SU-DHL-6 (cell line): ENCODE measurements at regions not wholly inside any gene's neighbourhood (a gene's known extent, or its start where the extent isn't known, plus 50 kb on each side); places are given as distances from the start of the nearest gene placed in this dataset.
A peak's percentile ranks its signal among the peaks of the same experiment; 100 is the strongest.

Experiments used
- H2AFZ ChIP-seq: fragments of 200-600 bp; sonication (generic); 2 replicates; pipeline ENCODE4 v1.6.1; 2014; ENCODE audit warnings: low read depth, mild to moderate bottlenecking, moderate library complexity, mixed read lengths, antibody characterized with exemption, low read length; ENCODE audit not compliant: severe bottlenecking
- H3F3A ChIP-seq: fragments of 200-600 bp; shearing (Covaris generic); 2 replicates; pipeline ENCODE4 v1.6.0; 2016; ENCODE audit warnings: antibody characterized with exemption, mild to moderate bottlenecking; ENCODE audit not compliant: insufficient read depth
- H3K27ac ChIP-seq: fragments of 200-600 bp; sonication (generic); 2 replicates; pipeline ENCODE4 v1.5.1; 2016; ENCODE audit warnings: low read depth, mild to moderate bottlenecking, low read length, moderate library complexity, mixed read lengths
- H3K27me3 ChIP-seq: fragments of 200-600 bp; sonication (generic), shearing (Covaris generic); 2 replicates; pipeline ENCODE4 v1.6.0; 2014; ENCODE audit warnings: mild to moderate bottlenecking, low read length
- H3K36me3 ChIP-seq: fragments of 200-600 bp; sonication (generic); 2 replicates; pipeline ENCODE4 v1.6.1; 2014; ENCODE audit warnings: mild to moderate bottlenecking, low read length, mixed read lengths
- H3K4me2 ChIP-seq: fragments of 300-600, 200-600 bp; shearing (Covaris generic), sonication (generic); 2 replicates; pipeline ENCODE4 v1.6.0; 2014; ENCODE audit warnings: low read length, low read depth, mild to moderate bottlenecking; ENCODE audit not compliant: poor library complexity, severe bottlenecking
- H3K4me3 ChIP-seq: fragments of 200-600 bp; sonication (generic); 2 replicates; pipeline ENCODE4 v1.5.1; 2014; ENCODE audit warnings: antibody characterized with exemption, low read length, mild to moderate bottlenecking, mixed read lengths; ENCODE audit not compliant: insufficient read depth, poor library complexity, severe bottlenecking
- H3K79me2 ChIP-seq: fragments of 200-600 bp; sonication (generic); 2 replicates; pipeline ENCODE4 v1.6.1; 2014; ENCODE audit warnings: mild to moderate bottlenecking, low read length, moderate library complexity; ENCODE audit not compliant: insufficient read depth
- H3K9ac ChIP-seq: fragments of 200-600 bp; sonication (generic); 2 replicates; pipeline ENCODE4 v1.7.0; 2014; ENCODE audit warnings: mild to moderate bottlenecking, low read length
- H3K9me2 ChIP-seq: fragments of 200-600 bp; sonication (generic); replicated peaks from 2 replicates; pipeline ENCODE4 v1.6.1; 2014; ENCODE audit warnings: low read length; ENCODE audit not compliant: insufficient read depth
- H3K9me3 ChIP-seq: fragments of 200-600 bp; sonication (generic); 2 replicates; pipeline ENCODE4 v1.6.1; 2014; ENCODE audit warnings: low read length, mixed read lengths; ENCODE audit not compliant: insufficient read depth
- H4K20me1 ChIP-seq: fragments of 200-600 bp; sonication (generic); 2 replicates; pipeline ENCODE4 v1.6.1; 2014; ENCODE audit warnings: low read depth, mild to moderate bottlenecking, antibody characterized with exemption, low read length, moderate library complexity, mixed read lengths
- EZH2phosphoT487 ChIP-seq: fragments of 200-600 bp; sonication (generic), shearing (Covaris generic); conservative IDR thresholded peaks from 2 replicates; pipeline ENCODE4 v1.6.1; 2018; ENCODE audit warnings: mild to moderate bottlenecking, antibody characterized with exemption, low read length, moderate library complexity, mixed read lengths
- TF ChIP-seq, protein P1 (sequence below): fragments of 200-600 bp; sonication (generic); IDR thresholded peaks from one replicate; pipeline ENCODE4 v1.5.1; 2017; ENCODE audit warnings: antibody characterized with exemption, mild to moderate bottlenecking, low read length, moderate library complexity; ENCODE audit not compliant: insufficient read depth, poor library complexity, severe bottlenecking

DNA sequence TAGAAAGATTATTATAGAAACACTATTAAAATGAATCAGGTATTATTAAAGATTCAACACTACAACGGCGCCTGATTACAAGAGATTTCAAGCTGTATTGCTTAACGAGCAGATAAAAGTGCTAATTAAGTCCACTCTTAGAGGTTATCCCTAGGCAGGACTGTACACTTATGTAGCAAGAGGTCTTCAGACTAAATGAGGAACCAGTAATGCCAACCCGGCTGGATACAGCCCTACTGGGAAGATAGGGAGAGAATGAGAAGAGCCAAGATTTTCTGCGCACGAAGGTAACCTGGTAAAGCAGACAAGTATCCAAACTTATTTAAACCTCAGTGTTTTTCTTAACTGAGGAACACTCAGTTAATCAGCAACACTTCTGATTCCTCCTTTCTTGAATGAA is 115.7 kb upstream of the HIVEP3 start:
- Histone ChIP-seq H2AFZ (no peak overlapping the region), H3K79me2 (no peaks in the 10 kb centered on the region), H3K36me3 (no peaks in the 10 kb centered on the region), H3K9me2 (no peaks in the 10 kb centered on the region), H3K27ac (no peak overlapping the region), H3K27me3 (no peaks in the 10 kb centered on the region), H3K4me2 (peak overlapping the region; percentile 53), H4K20me1 (no peaks in the 10 kb centered on the region), H3F3A (no peaks in the 10 kb centered on the region), H3K9ac (no peak overlapping the region), H3K4me3 (no peak overlapping the region), H3K9me3 (no peaks in the 10 kb centered on the region)
- TF ChIP-seq, protein P1, sequence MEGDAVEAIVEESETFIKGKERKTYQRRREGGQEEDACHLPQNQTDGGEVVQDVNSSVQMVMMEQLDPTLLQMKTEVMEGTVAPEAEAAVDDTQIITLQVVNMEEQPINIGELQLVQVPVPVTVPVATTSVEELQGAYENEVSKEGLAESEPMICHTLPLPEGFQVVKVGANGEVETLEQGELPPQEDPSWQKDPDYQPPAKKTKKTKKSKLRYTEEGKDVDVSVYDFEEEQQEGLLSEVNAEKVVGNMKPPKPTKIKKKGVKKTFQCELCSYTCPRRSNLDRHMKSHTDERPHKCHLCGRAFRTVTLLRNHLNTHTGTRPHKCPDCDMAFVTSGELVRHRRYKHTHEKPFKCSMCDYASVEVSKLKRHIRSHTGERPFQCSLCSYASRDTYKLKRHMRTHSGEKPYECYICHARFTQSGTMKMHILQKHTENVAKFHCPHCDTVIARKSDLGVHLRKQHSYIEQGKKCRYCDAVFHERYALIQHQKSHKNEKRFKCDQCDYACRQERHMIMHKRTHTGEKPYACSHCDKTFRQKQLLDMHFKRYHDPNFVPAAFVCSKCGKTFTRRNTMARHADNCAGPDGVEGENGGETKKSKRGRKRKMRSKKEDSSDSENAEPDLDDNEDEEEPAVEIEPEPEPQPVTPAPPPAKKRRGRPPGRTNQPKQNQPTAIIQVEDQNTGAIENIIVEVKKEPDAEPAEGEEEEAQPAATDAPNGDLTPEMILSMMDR: no peak
- TF ChIP-seq EZH2phosphoT487: no peak

DNA sequence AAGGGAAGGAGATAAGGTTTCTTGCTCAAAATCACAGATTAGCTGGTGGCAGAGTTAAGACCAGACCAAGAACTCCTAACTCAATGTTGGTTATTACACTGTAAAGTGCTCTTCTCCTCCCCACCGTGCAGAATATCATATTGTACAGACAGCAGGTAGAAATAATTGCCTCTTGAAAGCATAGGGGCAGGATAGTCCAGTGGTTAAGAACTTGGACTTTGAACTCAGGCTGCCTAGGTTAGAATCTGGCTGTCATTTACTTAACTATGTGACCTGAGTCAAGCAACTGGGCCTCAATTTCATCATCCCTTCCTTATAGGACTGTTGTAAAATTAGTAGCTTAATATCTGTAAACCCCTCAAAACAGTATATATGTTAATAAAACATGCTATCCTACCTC is 114.9 kb upstream of the HIVEP3 start:
- H3K4me2 ChIP-seq: no peak overlapping the region
- no peak overlapping the region for H2AFZ ChIP-seq
- H3K9me3 ChIP-seq: no peaks in the 10 kb centered on the region
- H3K79me2 ChIP-seq: no peaks in the 10 kb centered on the region
- TF ChIP-seq, protein P1: no peak
- no peak for TF ChIP-seq EZH2phosphoT487
- H3K27ac ChIP-seq: no peak overlapping the region
- H3F3A ChIP-seq: no peaks in the 10 kb centered on the region
- H3K9me2 ChIP-seq: no peaks in the 10 kb centered on the region
- no peaks in the 10 kb centered on the region for H3K27me3 ChIP-seq
- H3K36me3 ChIP-seq: no peaks in the 10 kb centered on the region
- no peak overlapping the region for H3K4me3 ChIP-seq
- no peak overlapping the region for H3K9ac ChIP-seq
- no peaks in the 10 kb centered on the region for H4K20me1 ChIP-seq

GRCh38 chr1:42017730-42018129 is 99.0 kb upstream of the HIVEP3 start:
- Histone ChIP-seq H3K27ac (no peak overlapping the region), H3K4me3 (no peak overlapping the region), H4K20me1 (no peaks in the 10 kb centered on the region), H2AFZ (no peak overlapping the region), H3K9ac (no peak overlapping the region), H3F3A (no peaks in the 10 kb centered on the region), H3K4me2 (no peak overlapping the region), H3K27me3 (no peaks in the 10 kb centered on the region), H3K9me2 (no peaks in the 10 kb centered on the region), H3K9me3 (no peaks in the 10 kb centered on the region), H3K79me2 (no peaks in the 10 kb centered on the region), H3K36me3 (no peaks in the 10 kb centered on the region)
- TF ChIP-seq, protein P1: no peak
- TF ChIP-seq EZH2phosphoT487: no peak
